CD4-positive, alpha-beta T cell treated with Interleukin-4 for 4 hours (primary cell): ENCODE measurements at regions not wholly inside any gene's neighbourhood (a gene's known extent, or its start where the extent isn't known, plus 50 kb on each side); places are given as distances from the start of the nearest gene placed in this dataset.

Experiments
- DNase-seq: peaks from one replicate; pipeline ENCODE4 v3.0.0-alpha.2; 2020

- no peak for DNase-seq
Measured at GRCh38 chr5:12320331-12320730, 416.1 kb upstream of the CTNND2 start.

- DNase-seq, result no peak
Measured at GRCh38 chr5:12316812-12317211, 412.6 kb upstream of the CTNND2 start.

- DNase-seq, result no peak
Measured at GRCh38 chr5:12315461-12315860, 411.2 kb upstream of the CTNND2 start.

GRCh38 chr5:12313602-12314001, 409.4 kb upstream of the CTNND2 start:
- no peak for DNase-seq

DNA sequence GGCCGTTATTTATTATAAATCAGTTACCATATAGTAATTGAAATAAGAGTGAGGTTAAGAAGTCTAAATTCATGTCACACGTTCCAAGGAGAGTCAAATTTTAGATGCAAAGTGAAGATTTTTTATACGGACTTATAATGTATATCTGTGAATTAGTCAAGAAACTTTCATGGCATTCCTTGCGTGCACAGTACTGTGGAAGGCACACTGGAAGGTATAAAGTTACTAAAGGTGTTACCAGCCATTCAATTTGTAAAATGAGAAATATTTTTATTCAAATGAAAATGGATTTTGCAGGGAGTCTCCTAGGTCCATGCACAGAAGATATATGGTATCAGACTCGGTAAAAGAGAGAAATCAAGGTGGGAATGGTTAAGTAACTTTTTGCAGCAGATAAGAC, 408.1 kb upstream of the CTNND2 start:
- DNase-seq, result no peak

GRCh38 chr5:12294151-12294550, 389.9 kb upstream of the CTNND2 start:
- no peak for DNase-seq

GRCh38 chr5:12292610-12293204, 388.5 kb upstream of the CTNND2 start:
- DNase-seq, result no peak

- DNase-seq, result no peak
Measured at GRCh38 chr5:12284604-12285003, 380.4 kb upstream of the CTNND2 start.

DNA sequence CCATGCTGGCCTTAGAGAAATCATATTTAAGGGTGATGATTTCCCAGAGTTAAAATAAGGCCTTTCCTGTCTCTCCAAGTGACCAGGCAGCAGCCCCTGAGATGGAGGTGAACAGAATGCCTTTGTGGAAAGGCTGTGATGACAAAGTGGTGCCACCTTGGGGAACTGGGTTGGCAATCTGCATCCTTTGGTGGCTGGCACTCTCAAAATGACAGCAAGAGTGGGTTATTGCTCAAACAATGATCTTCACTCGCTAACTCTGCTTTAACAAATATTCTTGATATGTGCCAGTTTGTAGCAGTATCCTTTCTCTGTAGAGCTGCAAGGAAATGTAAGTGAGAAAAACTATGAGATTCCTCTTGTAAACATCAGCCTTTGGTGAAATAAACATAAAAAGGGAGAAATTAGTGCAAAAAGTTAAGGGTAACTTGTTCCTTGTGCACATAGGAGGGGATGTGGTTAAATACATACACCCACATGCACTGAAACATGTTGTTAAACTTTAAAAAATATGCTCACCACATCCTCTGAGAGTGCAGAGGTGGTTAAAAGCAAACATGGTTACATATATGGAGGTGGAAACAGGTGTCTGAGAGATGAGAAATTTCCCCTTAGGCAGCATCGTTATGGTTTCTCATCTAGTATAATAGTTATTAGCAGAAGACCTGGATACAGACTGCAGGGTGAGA, 373.4 kb upstream of the CTNND2 start:
- DNase-seq, result no peak

GRCh38 chr5:12274236-12274635, 370.0 kb upstream of the CTNND2 start:
- DNase-seq, result no peak

DNA sequence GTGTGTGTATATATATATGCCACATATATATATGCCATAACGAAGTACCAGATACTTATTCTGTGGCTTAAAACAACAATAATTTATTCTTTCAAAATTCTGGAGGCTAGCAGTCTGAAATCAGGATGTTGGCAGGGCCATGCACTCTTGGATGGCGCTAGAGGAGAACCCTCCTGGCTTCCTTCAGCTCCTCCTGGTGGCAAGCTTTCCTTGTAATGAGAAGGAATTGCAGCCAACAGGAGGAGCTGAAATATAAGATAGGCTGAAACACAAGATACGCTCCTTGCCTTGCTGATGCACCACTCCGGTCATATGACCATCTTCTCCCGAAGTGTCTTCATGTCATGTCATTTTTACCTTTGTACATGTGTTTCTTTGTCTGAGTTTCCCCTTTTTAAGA, 368.1 kb upstream of the CTNND2 start:
- DNase-seq, result no peak

- DNase-seq, result no peak
Measured at GRCh38 chr5:12270914-12271313, 366.7 kb upstream of the CTNND2 start.

DNA sequence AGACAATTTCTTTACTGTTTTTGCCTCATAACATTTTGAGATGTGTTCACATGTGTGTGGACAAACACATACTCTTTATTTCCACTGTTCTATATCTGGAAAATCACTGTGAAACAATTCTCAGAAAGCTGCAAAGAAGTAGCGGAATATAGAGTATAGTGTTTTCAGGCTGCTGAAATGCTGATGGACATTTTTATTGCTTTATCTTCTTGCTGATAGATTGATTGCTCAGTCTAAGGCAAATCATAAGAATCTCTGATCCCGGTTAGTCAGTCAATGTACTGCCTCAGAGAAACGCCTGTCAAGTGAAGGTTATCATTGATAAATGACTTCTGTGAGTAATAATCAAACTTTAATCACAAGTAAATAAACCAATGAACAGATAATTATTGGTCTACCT, 364.9 kb upstream of the CTNND2 start:
- DNase-seq, result no peak

DNA sequence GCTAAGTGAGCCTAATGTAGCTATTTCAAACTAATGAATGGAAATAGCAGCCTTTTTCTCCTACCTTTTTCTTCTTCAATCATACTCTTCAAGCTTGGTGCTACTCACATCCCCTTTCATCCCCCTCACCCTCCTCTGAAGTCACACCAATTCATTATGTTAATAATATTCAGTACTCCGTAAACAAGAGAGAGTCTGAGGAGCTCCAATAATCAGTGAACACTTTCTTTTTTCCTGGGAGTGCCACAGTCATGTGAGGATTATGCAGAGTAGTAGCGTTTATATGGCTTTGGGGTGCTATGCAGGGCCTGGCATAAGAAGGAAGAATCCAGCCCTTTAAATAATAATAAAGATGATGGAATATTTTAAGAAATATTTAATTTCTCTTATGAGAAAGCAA, 354.3 kb upstream of the CTNND2 start:
- DNase-seq, result no peak

GRCh38 chr5:12250454-12250853, 346.2 kb upstream of the CTNND2 start:
- no peak for DNase-seq

GRCh38 chr5:12248831-12249230, 344.6 kb upstream of the CTNND2 start:
- DNase-seq, result no peak

- no peak for DNase-seq
Measured at GRCh38 chr5:12246036-12246435, 341.8 kb upstream of the CTNND2 start.

- no peak for DNase-seq
Measured at GRCh38 chr5:12245429-12245828, 341.2 kb upstream of the CTNND2 start.

GRCh38 chr5:12242950-12243888, 339.0 kb upstream of the CTNND2 start:
- DNase-seq, result no peak

DNA sequence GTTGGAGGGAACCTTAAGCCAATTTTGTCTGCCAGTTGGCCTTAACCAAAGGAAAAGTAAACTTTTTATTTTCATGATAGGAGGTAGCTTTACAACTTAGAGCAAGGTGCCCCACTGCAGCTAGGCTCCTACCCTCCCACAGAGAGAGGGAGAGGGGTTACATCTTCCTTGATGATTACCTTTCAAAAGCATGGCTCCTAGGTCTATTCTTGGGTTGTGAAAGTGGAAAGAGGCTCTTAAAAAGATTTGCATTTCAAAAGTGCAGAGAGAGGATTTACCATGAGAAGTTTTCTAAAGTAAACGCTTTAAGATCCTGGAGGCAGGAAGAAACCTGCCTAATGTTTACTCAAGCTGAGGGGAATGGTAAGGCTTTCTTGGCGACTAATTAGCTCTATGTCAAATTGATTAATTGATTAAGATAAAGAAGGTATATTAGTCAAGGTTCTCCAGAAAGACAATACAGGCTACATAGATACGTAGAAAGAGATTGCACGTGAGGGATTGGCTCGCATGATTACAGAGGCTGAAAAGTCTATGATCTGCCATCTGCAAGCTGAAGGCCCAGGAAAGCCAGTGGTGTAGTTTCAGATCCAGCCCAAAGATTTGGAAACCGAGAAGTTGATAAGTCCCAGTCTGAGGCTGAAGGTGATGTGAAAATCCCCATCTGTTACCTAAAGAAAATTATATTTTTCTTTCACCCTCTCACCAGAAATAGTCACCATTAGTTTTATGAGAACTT, 333.8 kb upstream of the CTNND2 start:
- no peak for DNase-seq

GRCh38 chr5:12230659-12231058, 326.4 kb upstream of the CTNND2 start:
- no peak for DNase-seq

GRCh38 chr5:12217039-12217438, 312.8 kb upstream of the CTNND2 start:
- DNase-seq, result no peak
